Right atrium auricular region (tissue), 2 donors: ENCODE measurements at regions not wholly inside any gene's neighbourhood (a gene's known extent, or its start where the extent isn't known, plus 50 kb on each side); places are given as distances from the start of the nearest gene placed in this dataset.

Source experiments
- DNase-seq: peaks from one replicate; pipeline ENCODE4 v3.0.0-alpha.2; 2019; ENCODE audit warnings: low spot score
- H3K27ac ChIP-seq, 2 donors: fragments of 200-600 bp; sonication (generic); 1 replicate in 1 of 2; 2 replicates in 1 of 2; pipeline ENCODE4 v1.5.1; 2016 to 2019
- H3K27me3 ChIP-seq, 2 donors: fragments of 200-600 bp; sonication (generic); one replicate each; pipeline versions ENCODE4 v1.5.1 to v1.6.0; 2017 to 2019
- H3K36me3 ChIP-seq: fragments of 200-600 bp; sonication (generic); one replicate; pipeline ENCODE4 v1.5.1; 2016
- H3K4me1 ChIP-seq, 2 donors: fragments of 200-600 bp; sonication (generic); one replicate each; pipeline versions ENCODE4 v1.5.1 to v1.6.0; 2017 to 2019
- H3K4me3 ChIP-seq, 2 donors: fragments of 200-600 bp; sonication (generic); 1 replicate in 1 of 2; 2 replicates in 1 of 2; pipeline ENCODE4 v1.5.1; 2017 to 2019; ENCODE audit warnings: mild to moderate bottlenecking in 1 of 2, moderate library complexity in 1 of 2
- H3K9me3 ChIP-seq, 2 donors: fragments of 200-600 bp; sonication (generic); one replicate each; pipeline ENCODE4 v1.5.1; 2019
- CTCF ChIP-seq, 2 donors: fragments of 200-600 bp; sonication (generic); IDR thresholded peaks; one replicate each; pipeline ENCODE4 v1.5.1; 2019; ENCODE audit warnings: antibody characterized with exemption in 2 of 2

GRCh38 chr12:130049666-130050065 is 112.6 kb upstream of the FZD10 start:
- DNase-seq: no peak
- Histone ChIP-seq H3K4me3 (no peak overlapping the region), H3K27me3 (no peaks in the 10 kb centered on the region), H3K27ac (no peak overlapping the region), H3K36me3 (no peaks in the 10 kb centered on the region), H3K4me1 (no peaks in the 10 kb centered on the region), H3K9me3 (no peaks in the 10 kb centered on the region)
- no peak for TF ChIP-seq CTCF (IDR thresholded peaks at IDR 0.05)

- no peaks in the 10 kb centered on the region for H3K4me1 ChIP-seq
- H3K27ac ChIP-seq: no peak overlapping the region
- TF ChIP-seq CTCF (IDR thresholded peaks at IDR 0.05): no peak
- no peak for DNase-seq
- H3K9me3 ChIP-seq: no peaks in the 10 kb centered on the region
- no peaks in the 10 kb centered on the region for H3K27me3 ChIP-seq
- no peak overlapping the region for H3K4me3 ChIP-seq
- no peaks in the 10 kb centered on the region for H3K36me3 ChIP-seq
Measured at GRCh38 chr12:130051900-130052299, 110.4 kb upstream of the FZD10 start.

DNA sequence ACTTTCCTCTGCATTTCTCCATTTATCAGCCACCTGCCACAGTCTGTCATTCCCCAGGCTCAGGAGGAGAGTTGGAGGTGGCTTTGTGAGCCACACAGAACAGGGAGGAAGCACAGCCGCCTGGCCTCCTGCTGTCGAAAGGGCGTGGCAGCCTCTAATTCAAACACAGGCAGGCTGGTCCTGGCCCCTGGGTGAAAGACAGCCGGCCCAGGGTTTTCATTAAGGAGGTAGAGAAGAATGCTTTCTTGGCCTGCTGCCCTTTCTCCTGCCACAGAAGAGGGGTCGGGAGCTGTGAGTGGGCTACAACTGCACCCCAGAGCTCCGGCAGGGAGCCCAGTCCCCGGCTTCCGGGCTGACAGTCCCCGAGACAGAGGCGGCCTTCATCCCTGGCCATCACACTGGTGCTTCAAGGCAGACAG is 108.6 kb upstream of the FZD10 start:
- Histone ChIP-seq H3K4me1 (no peaks in the 10 kb centered on the region), H3K36me3 (no peaks in the 10 kb centered on the region), H3K27ac (no peak overlapping the region), H3K4me3 (no peak overlapping the region), H3K9me3 (no peaks in the 10 kb centered on the region), H3K27me3 (no peaks in the 10 kb centered on the region)
- no peak for TF ChIP-seq CTCF (IDR thresholded peaks at IDR 0.05)
- DNase-seq: no peak

DNA sequence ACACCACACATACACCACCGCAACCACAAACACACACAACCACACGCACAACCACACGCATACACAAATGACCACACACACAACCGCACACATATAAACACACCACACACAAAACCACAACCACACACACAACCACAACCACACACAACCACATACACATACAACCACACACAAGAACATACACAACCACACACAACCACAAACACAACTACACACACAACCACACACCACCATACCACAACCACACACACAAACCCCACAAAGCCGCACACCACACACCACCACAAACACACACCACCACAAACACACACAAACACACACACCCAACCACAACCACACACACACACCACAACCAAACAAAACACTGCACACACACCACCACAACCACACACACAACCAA is 107.5 kb upstream of the FZD10 start:
- no peak for TF ChIP-seq CTCF (IDR thresholded peaks at IDR 0.05)
- no peak overlapping the region for H3K4me3 ChIP-seq
- H3K27ac ChIP-seq: no peak overlapping the region
- H3K36me3 ChIP-seq: no peaks in the 10 kb centered on the region
- no peak for DNase-seq
- no peaks in the 10 kb centered on the region for H3K9me3 ChIP-seq
- H3K27me3 ChIP-seq: no peaks in the 10 kb centered on the region
- no peaks in the 10 kb centered on the region for H3K4me1 ChIP-seq

GRCh38 chr12:130058926-130059472 is 103.3 kb upstream of the FZD10 start:
- no peak for TF ChIP-seq CTCF (IDR thresholded peaks at IDR 0.05)
- Histone ChIP-seq H3K36me3 (no peaks in the 10 kb centered on the region), H3K4me1 (no peaks in the 10 kb centered on the region), H3K27me3 (no peaks in the 10 kb centered on the region), H3K27ac (no peak overlapping the region), H3K4me3 (no peak overlapping the region), H3K9me3 (no peaks in the 10 kb centered on the region)
- DNase-seq: no peak

DNA sequence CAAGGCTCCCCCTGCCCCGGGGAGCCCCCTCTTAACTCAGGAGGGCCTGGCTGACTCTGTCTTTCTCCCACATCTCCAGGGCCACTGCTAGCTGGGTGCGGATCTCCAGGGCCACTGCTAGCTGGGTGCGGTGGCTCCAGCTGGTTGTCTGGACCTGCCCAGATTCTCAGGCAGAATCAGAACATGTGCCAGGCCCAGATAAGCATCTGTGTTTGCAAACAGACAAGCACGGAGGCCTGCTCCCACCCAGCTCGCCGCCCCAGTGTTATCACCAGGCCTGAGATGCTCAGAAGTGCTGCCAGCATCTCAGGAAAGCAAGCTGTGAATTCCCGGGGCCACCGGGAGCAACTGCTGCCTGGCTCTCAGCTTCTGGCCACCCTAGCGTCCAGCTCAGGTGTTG is 98.4 kb upstream of the FZD10 start:
- no peak for DNase-seq
- Histone ChIP-seq H3K4me3 (no peak overlapping the region), H3K4me1 (no peaks in the 10 kb centered on the region), H3K27ac (no peak overlapping the region), H3K27me3 (no peaks in the 10 kb centered on the region), H3K36me3 (no peaks in the 10 kb centered on the region), H3K9me3 (no peaks in the 10 kb centered on the region)
- TF ChIP-seq CTCF (IDR thresholded peaks at IDR 0.05): no peak
